Pons (tissue), 1 donor: ENCODE measurements at regions not wholly inside any gene's neighbourhood (a gene's known extent, or its start where the extent isn't known, plus 50 kb on each side); places are given as distances from the start of the nearest gene placed in this dataset.

Experiments used
- DNase-seq: peaks from one replicate; pipeline ENCODE4 v3.0.0-alpha.2; 2016; ENCODE audit warnings: low spot score

GRCh38 chrX:110858565-110858964, 62.9 kb upstream of the CHRDL1 start:
- no peak for DNase-seq

- DNase-seq = peak; percentile 19
Observed at GRCh38 chrX:110853610-110854009, 58.0 kb upstream of the CHRDL1 start.

GRCh38 chrX:110852180-110852579, 56.6 kb upstream of the CHRDL1 start:
- DNase-seq = no peak

GRCh38 chrX:110851780-110852179, 56.2 kb upstream of the CHRDL1 start:
- DNase-seq = no peak

GRCh38 chrX:110847334-110847733, 51.7 kb upstream of the CHRDL1 start:
- peak; percentile 81 for DNase-seq

- DNase-seq = no peak
Observed at GRCh38 chrX:110846071-110846470, 50.5 kb upstream of the CHRDL1 start.
